GM19351 (cell line): ENCODE measurements at regions not wholly inside any gene's neighbourhood (a gene's known extent, or its start where the extent isn't known, plus 50 kb on each side); places are given as distances from the start of the nearest gene placed in this dataset.

Experiments
- ATAC-seq: cut with Tn5 transposase; IDR thresholded peaks from one replicate; pipeline ENCODE4 v1.9.1; 2021; ENCODE audit warnings: mild to moderate bottlenecking, moderate library complexity; ENCODE audit not compliant: unreplicated experiment

GRCh38 chr7:3229904-3230470 is 71.1 kb upstream of the SDK1 start:
- no peak for ATAC-seq

GRCh38 chr7:3230908-3231307 is 70.1 kb upstream of the SDK1 start:
- no peak for ATAC-seq

GRCh38 chr7:3232228-3232627 is 68.8 kb upstream of the SDK1 start:
- ATAC-seq, result no peak

GRCh38 chr7:3233301-3233700 is 67.8 kb upstream of the SDK1 start:
- ATAC-seq, result no peak

GRCh38 chr7:3234051-3234450 is 67.0 kb upstream of the SDK1 start:
- ATAC-seq, result no peak

- ATAC-seq, result no peak
Observed at GRCh38 chr7:3234851-3235250, 66.2 kb upstream of the SDK1 start.

GRCh38 chr7:3235322-3235721 is 65.7 kb upstream of the SDK1 start:
- no peak for ATAC-seq

GRCh38 chr7:3236268-3236667 is 64.8 kb upstream of the SDK1 start:
- no peak for ATAC-seq

- no peak for ATAC-seq
Observed at GRCh38 chr7:3238525-3239210, 62.4 kb upstream of the SDK1 start.

GRCh38 chr7:3239291-3239691 is 61.8 kb upstream of the SDK1 start:
- no peak for ATAC-seq

GRCh38 chr7:3240826-3241430 is 60.1 kb upstream of the SDK1 start:
- ATAC-seq, result no peak

- no peak for ATAC-seq
Observed at GRCh38 chr7:3241686-3242258, 59.3 kb upstream of the SDK1 start.

GRCh38 chr7:3242398-3242972 is 58.6 kb upstream of the SDK1 start:
- ATAC-seq, result no peak

- no peak for ATAC-seq
Observed at GRCh38 chr7:3243256-3243655, 57.8 kb upstream of the SDK1 start.

- ATAC-seq, result no peak
Observed at GRCh38 chr7:3243680-3244079, 57.4 kb upstream of the SDK1 start.

GRCh38 chr7:3244241-3244814 is 56.7 kb upstream of the SDK1 start:
- no peak for ATAC-seq

- no peak for ATAC-seq
Observed at GRCh38 chr7:3245077-3245476, 56.0 kb upstream of the SDK1 start.

GRCh38 chr7:3245721-3246120 is 55.3 kb upstream of the SDK1 start:
- ATAC-seq, result no peak

GRCh38 chr7:3246127-3246526 is 54.9 kb upstream of the SDK1 start:
- ATAC-seq, result no peak

- ATAC-seq, result no peak
Observed at GRCh38 chr7:3246651-3247050, 54.4 kb upstream of the SDK1 start.

- peak; percentile 63 for ATAC-seq
Observed at GRCh38 chr7:3250725-3251124, 50.3 kb upstream of the SDK1 start.
